Right lobe of liver (tissue), 4 donors: ENCODE measurements at regions not wholly inside any gene's neighbourhood (a gene's known extent, or its start where the extent isn't known, plus 50 kb on each side); places are given as distances from the start of the nearest gene placed in this dataset.

ENCODE experiments used
- CTCF ChIP-seq, 4 donors: fragments of 200-600 bp in 3 of 4; fragments of 450-650 bp in 1 of 4; IDR thresholded peaks; one replicate each; pipeline versions ENCODE4 v1.5.1 to v1.8.0; 2016 to 2022; ENCODE audit warnings: antibody characterized with exemption in 4 of 4, mild to moderate bottlenecking in 2 of 4
- POLR2A ChIP-seq: fragments of 450-650 bp; IDR thresholded peaks from one replicate; pipeline ENCODE4 v1.6.1; 2017; ENCODE audit warnings: antibody characterized with exemption, mild to moderate bottlenecking
- donor health status: DM: no; HTN: no; CAD: no.
- donor health status: DM: no; HTN: no; CAD: no.
- donor health status: DM: no; HTN: yes; CAD: no.

DNA sequence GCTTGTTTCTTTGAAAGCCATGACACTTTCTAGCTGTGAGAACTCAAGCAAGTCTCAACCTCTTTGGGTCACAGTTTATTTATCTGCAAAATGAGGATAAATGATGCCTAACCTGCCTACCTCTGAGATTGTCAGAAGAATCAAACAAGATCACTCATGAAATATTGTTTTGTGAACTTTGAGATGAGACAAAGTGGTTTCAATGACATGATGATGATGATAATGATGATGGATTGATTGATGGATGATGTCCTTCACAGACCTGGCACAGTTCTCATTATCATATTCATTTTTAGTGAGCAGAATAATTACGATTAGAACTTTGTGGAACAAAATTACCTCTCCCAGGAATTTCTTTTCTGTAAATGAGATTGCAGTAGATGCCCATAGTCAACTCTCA is 129.2 kb downstream of the HHIPL2 start:
- no peak for TF ChIP-seq CTCF (IDR thresholded peaks at IDR 0.05)
- no peak for TF ChIP-seq POLR2A
